ENCODE measurements at regions not wholly inside any gene's neighbourhood (a gene's known extent, or its start where the extent isn't known, plus 50 kb on each side); places are given as distances from the start of the nearest gene placed in this dataset.

GRCh38 chr20:51985013-51985415 lies 182.7 kb upstream of the SALL4 start:
- TF ChIP-seq, protein P1, sequence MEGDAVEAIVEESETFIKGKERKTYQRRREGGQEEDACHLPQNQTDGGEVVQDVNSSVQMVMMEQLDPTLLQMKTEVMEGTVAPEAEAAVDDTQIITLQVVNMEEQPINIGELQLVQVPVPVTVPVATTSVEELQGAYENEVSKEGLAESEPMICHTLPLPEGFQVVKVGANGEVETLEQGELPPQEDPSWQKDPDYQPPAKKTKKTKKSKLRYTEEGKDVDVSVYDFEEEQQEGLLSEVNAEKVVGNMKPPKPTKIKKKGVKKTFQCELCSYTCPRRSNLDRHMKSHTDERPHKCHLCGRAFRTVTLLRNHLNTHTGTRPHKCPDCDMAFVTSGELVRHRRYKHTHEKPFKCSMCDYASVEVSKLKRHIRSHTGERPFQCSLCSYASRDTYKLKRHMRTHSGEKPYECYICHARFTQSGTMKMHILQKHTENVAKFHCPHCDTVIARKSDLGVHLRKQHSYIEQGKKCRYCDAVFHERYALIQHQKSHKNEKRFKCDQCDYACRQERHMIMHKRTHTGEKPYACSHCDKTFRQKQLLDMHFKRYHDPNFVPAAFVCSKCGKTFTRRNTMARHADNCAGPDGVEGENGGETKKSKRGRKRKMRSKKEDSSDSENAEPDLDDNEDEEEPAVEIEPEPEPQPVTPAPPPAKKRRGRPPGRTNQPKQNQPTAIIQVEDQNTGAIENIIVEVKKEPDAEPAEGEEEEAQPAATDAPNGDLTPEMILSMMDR (IDR thresholded peaks at IDR 0.05; ENCODE audit: low read depth, low read length, poor library complexity, severe bottlenecking): no peak
- TF ChIP-seq EZH2phosphoT487 (IDR thresholded peaks at IDR 0.05; ENCODE audit: borderline replicate concordance, low read length): no peak
